Loucy (cell line): ENCODE measurements at regions not wholly inside any gene's neighbourhood (a gene's known extent, or its start where the extent isn't known, plus 50 kb on each side); places are given as distances from the start of the nearest gene placed in this dataset.

Experiments
- H2AFZ ChIP-seq: fragments of 200-600 bp; sonication (generic); 2 replicates; pipeline ENCODE4 v1.6.0; 2016; ENCODE audit warnings: antibody characterized with exemption, mild to moderate bottlenecking, low read length, moderate library complexity
- H3F3A ChIP-seq: fragments of 200-600 bp; 2 replicates; pipeline ENCODE4 v1.6.0; 2016; ENCODE audit warnings: antibody characterized with exemption, low read depth, mild to moderate bottlenecking
- H3K27me3 ChIP-seq: fragments of 200-600 bp; sonication (generic); 2 replicates; pipeline ENCODE4 v1.6.1; 2014; ENCODE audit warnings: low read length, mild to moderate bottlenecking; ENCODE audit not compliant: insufficient read depth, poor library complexity, severe bottlenecking
- H3K36me3 ChIP-seq: fragments of 200-600 bp; sonication (generic); 2 replicates; pipeline ENCODE4 v1.6.1; 2016; ENCODE audit warnings: low read length; ENCODE audit not compliant: insufficient read depth
- H3K4me1 ChIP-seq: fragments of 200-600 bp; sonication (generic); 2 replicates; pipeline ENCODE4 v1.5.1; 2014; ENCODE audit warnings: low read length, mild to moderate bottlenecking; ENCODE audit not compliant: insufficient read depth, poor library complexity, severe bottlenecking
- H3K4me2 ChIP-seq: fragments of 200-600 bp; sonication (generic); 2 replicates; pipeline ENCODE4 v1.6.0; 2014; ENCODE audit warnings: antibody characterized with exemption, low read length, low read depth, mild to moderate bottlenecking; ENCODE audit not compliant: poor library complexity, severe bottlenecking
- H3K4me3 ChIP-seq: fragments of 200-600 bp; sonication (generic); 2 replicates; pipeline ENCODE4 v1.5.1; 2014; ENCODE audit warnings: low read length, mild to moderate bottlenecking, mixed read lengths; ENCODE audit not compliant: poor library complexity, severe bottlenecking
- H3K79me2 ChIP-seq: fragments of 200-600 bp; sonication (generic); 2 replicates; pipeline ENCODE4 v1.6.1; 2014; ENCODE audit warnings: low read length; ENCODE audit not compliant: insufficient read depth
- H3K9ac ChIP-seq: fragments of 200-600 bp; sonication (generic); 2 replicates; pipeline ENCODE4 v1.6.0; 2014; ENCODE audit warnings: mild to moderate bottlenecking, low read depth, low read length, moderate library complexity; ENCODE audit not compliant: poor library complexity, severe bottlenecking
- H3K9me2 ChIP-seq: fragments of 200-600 bp; sonication (generic); replicated peaks from 2 replicates; pipeline ENCODE4 v1.6.1; 2016; ENCODE audit warnings: low read depth, low read length, mixed read lengths
- H3K9me3 ChIP-seq: fragments of 200-600 bp; sonication (generic); 2 replicates; pipeline ENCODE4 v1.6.1; 2014; ENCODE audit warnings: mild to moderate bottlenecking, antibody characterized with exemption, low read length, low read depth; ENCODE audit not compliant: insufficient read depth
- H4K20me1 ChIP-seq: fragments of 200-600 bp; sonication (generic); 2 replicates; pipeline ENCODE4 v1.6.0; 2014; ENCODE audit warnings: antibody characterized with exemption, low read length, mild to moderate bottlenecking; ENCODE audit not compliant: insufficient read depth, poor library complexity, severe bottlenecking
- CTCF ChIP-seq: fragments of 200-600 bp; sonication (generic); conservative IDR thresholded peaks from 2 replicates; pipeline ENCODE4 v1.5.1; 2014; ENCODE audit warnings: mild to moderate bottlenecking, antibody characterized with exemption, low read length
- EZH2phosphoT487 ChIP-seq: fragments of 200-600 bp; IDR thresholded peaks from 2 replicates; pipeline ENCODE4 v1.6.1; 2018; ENCODE audit warnings: antibody characterized with exemption, mild to moderate bottlenecking, moderate library complexity, borderline replicate concordance

GRCh38 chr17:22464041-22464440 is 771.7 kb downstream of the KCNJ18 start:
- H3K9me3 ChIP-seq, result peaks cover 2% of the 10 kb centered on the region; the same call in 1 of the 2 replicates
- H3K9me2 ChIP-seq, result no peaks in the 10 kb centered on the region
- no peaks in the 10 kb centered on the region for H3K36me3 ChIP-seq
- H3K27me3 ChIP-seq, result no peaks in the 10 kb centered on the region
- no peak overlapping the region for H2AFZ ChIP-seq
- no peaks in the 10 kb centered on the region for H3K4me1 ChIP-seq
- no peak overlapping the region for H3K9ac ChIP-seq
- TF ChIP-seq EZH2phosphoT487 (no peak), CTCF (no peak)
- no peak overlapping the region for H3K4me2 ChIP-seq
- H3K79me2 ChIP-seq, result no peaks in the 10 kb centered on the region
- no peaks in the 10 kb centered on the region for H4K20me1 ChIP-seq
- H3F3A ChIP-seq, result no peaks in the 10 kb centered on the region
- H3K4me3 ChIP-seq, result no peak overlapping the region

GRCh38 chr17:22467720-22468119 is 775.4 kb downstream of the KCNJ18 start:
- H2AFZ ChIP-seq, result no peak overlapping the region
- H3K9me2 ChIP-seq, result no peaks in the 10 kb centered on the region
- no peaks in the 10 kb centered on the region for H3K79me2 ChIP-seq
- H3K36me3 ChIP-seq, result no peaks in the 10 kb centered on the region
- no peaks in the 10 kb centered on the region for H4K20me1 ChIP-seq
- no peaks in the 10 kb centered on the region for H3K4me1 ChIP-seq
- no peak for TF ChIP-seq EZH2phosphoT487
- no peak for TF ChIP-seq CTCF
- H3K4me3 ChIP-seq, result no peak overlapping the region
- peaks cover 2% of the 10 kb centered on the region; the same call in 1 of the 2 replicates for H3K9me3 ChIP-seq
- no peak overlapping the region for H3K9ac ChIP-seq
- H3K4me2 ChIP-seq, result no peak overlapping the region
- H3F3A ChIP-seq, result no peaks in the 10 kb centered on the region
- no peaks in the 10 kb centered on the region for H3K27me3 ChIP-seq

GRCh38 chr17:22469101-22469880 is 777.0 kb downstream of the KCNJ18 start:
- H3K9ac ChIP-seq, result no peak overlapping the region
- no peaks in the 10 kb centered on the region for H3K79me2 ChIP-seq
- H3K4me1 ChIP-seq, result no peaks in the 10 kb centered on the region
- H3K36me3 ChIP-seq, result no peaks in the 10 kb centered on the region
- no peak for TF ChIP-seq CTCF
- no peak for TF ChIP-seq EZH2phosphoT487
- H3K4me2 ChIP-seq, result no peak overlapping the region
- H3K9me2 ChIP-seq, result no peaks in the 10 kb centered on the region
- peaks cover 2% of the 10 kb centered on the region; the same call in 1 of the 2 replicates for H3K9me3 ChIP-seq
- no peaks in the 10 kb centered on the region for H4K20me1 ChIP-seq
- H3K4me3 ChIP-seq, result no peak overlapping the region
- no peak overlapping the region for H2AFZ ChIP-seq
- no peaks in the 10 kb centered on the region for H3K27me3 ChIP-seq
- H3F3A ChIP-seq, result no peaks in the 10 kb centered on the region
